ENCODE measurements at regions not wholly inside any gene's neighbourhood (a gene's known extent, or its start where the extent isn't known, plus 50 kb on each side); places are given as distances from the start of the nearest gene placed in this dataset.

DNA sequence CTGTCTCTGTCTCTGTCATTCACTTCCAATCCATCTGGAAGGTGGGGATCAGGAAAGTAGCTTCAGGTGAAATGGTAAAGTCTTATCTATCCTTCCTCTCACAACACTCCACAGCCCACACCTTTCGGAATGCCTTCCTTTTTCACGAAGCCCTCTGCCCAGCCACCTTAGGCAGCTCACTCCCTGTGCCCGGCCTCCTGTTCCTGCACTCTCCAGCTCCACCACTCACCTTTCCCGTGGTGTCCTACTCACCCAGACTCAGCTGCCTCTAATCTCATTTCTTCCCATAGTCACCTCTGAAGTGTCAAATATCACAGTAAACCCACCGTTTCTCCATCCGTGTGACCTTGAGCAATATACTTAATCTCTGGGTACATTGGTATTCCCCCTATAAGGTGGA is 100.9 kb upstream of the C7orf33 start:
- TF ChIP-seq, protein P1, sequence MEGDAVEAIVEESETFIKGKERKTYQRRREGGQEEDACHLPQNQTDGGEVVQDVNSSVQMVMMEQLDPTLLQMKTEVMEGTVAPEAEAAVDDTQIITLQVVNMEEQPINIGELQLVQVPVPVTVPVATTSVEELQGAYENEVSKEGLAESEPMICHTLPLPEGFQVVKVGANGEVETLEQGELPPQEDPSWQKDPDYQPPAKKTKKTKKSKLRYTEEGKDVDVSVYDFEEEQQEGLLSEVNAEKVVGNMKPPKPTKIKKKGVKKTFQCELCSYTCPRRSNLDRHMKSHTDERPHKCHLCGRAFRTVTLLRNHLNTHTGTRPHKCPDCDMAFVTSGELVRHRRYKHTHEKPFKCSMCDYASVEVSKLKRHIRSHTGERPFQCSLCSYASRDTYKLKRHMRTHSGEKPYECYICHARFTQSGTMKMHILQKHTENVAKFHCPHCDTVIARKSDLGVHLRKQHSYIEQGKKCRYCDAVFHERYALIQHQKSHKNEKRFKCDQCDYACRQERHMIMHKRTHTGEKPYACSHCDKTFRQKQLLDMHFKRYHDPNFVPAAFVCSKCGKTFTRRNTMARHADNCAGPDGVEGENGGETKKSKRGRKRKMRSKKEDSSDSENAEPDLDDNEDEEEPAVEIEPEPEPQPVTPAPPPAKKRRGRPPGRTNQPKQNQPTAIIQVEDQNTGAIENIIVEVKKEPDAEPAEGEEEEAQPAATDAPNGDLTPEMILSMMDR (IDR thresholded peaks at IDR 0.05), result no peak
- no peak for TF ChIP-seq EP300 (IDR thresholded peaks at IDR 0.05)
